EH (cell line): ENCODE measurements at regions not wholly inside any gene's neighbourhood (a gene's known extent, or its start where the extent isn't known, plus 50 kb on each side); places are given as distances from the start of the nearest gene placed in this dataset.

ENCODE experiments used
- DNase-seq: peaks from one replicate; pipeline ENCODE4 v3.0.0-alpha.2; 2015; ENCODE audit warnings: low read depth

DNA sequence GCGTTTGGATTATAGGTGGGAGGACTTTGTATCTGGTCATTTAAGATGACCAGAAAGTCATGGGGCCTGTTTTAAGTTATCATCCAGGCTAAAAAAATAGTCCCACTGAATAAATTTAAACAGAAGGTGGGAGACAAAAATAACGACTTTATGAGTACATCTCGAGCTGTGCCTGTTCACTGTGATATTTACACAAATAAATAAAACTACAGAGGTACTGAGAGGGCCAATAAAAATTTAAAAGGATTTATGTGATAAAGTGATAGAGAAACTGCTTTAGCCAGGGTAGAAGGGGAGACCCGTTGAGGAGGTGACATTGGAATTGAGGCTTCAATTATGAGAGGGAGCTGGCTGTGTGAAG lies 53.4 kb upstream of the PMEPA1 start:
- no peak for DNase-seq

DNA sequence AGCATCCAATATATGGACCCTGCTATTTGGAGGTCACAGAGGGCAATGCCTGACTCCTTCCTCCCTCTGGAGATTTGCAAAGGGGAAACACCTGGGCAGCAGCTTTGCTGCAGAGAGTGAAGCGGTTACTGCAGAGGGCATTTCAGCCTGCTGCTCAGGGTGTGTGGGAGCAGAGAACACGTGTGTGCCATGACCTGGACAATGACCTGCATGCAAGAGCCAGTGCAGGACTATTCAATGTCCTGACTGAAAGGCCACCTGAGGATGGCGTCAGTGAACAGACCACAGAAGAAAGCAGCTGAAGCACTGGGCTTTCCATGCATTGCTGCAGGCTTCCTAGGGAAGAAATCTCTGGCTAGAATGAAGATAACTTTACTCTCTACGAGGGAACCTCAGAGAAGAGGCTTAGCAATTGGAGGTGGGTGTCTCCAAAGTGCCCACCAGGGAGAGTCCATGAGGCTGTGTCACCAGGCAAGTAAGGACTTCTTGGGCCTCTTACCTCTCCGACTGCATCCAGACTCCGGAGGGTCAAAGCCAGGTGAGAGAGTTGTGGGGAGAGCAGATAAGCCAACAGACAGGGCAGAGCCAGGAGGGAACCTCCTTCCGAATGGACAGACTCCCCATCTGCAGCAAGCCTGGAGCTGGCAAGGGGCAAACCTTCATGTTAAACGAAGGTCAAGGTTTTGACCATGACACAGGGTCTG lies 52.9 kb upstream of the PMEPA1 start:
- DNase-seq: no peak

DNA sequence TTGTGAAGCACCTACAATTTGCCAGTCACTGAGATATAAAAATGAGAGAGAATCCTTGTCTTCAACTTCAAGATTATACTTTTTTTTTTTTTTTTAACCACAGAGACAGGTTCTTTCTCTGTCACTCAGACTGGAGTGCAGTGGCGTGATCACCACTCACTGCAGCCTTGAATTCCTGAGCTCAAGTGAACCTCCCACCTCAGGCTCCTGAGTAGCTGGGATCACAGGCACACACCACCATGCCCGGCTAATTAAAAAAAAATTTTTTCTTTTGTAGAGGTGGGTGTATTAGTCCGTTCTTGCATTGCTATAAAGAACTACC lies 51.6 kb upstream of the PMEPA1 start:
- no peak for DNase-seq

GRCh38 chr20:57760698-57761412 lies 51.0 kb upstream of the PMEPA1 start:
- no peak for DNase-seq

GRCh38 chr20:57759724-57760123 lies 49.9 kb upstream of the PMEPA1 start:
- no peak for DNase-seq
